GM12891 (cell line): ENCODE measurements at regions not wholly inside any gene's neighbourhood (a gene's known extent, or its start where the extent isn't known, plus 50 kb on each side); places are given as distances from the start of the nearest gene placed in this dataset.

Experiments used
- PAX5 ChIP-seq: IDR thresholded peaks from 2 replicates; pipeline ENCODE4 v1.6.1; 2011; ENCODE audit warnings: low read length, moderate library complexity, mild to moderate bottlenecking; ENCODE audit not compliant: insufficient read depth, severe bottlenecking
- POLR2A ChIP-seq: IDR thresholded peaks from 2 replicates; pipeline ENCODE4 v1.6.1; 2011; ENCODE audit warnings: low read depth, low read length, control low read depth
- POLR2AphosphoS5 ChIP-seq: IDR thresholded peaks from 2 replicates; pipeline ENCODE4 v1.6.1; 2011; ENCODE audit warnings: low read depth, low read length, control low read depth
- POU2F2 ChIP-seq: IDR thresholded peaks from 2 replicates; pipeline ENCODE4 v1.6.1; 2011; ENCODE audit warnings: low read depth, mild to moderate bottlenecking, control low read depth, low read length, moderate library complexity
- SPI1 ChIP-seq: IDR thresholded peaks from 2 replicates; pipeline ENCODE4 v1.6.1; 2011; ENCODE audit warnings: low read depth, low read length, control low read depth
- TAF1 ChIP-seq: IDR thresholded peaks from 2 replicates; pipeline ENCODE4 v1.6.1; 2011; ENCODE audit warnings: low read depth, low read length, control low read depth

GRCh38 chr2:4539121-4539520, 835.7 kb downstream of the DCDC2C start:
- TF ChIP-seq POLR2A (no peak), TAF1 (no peak), POLR2AphosphoS5 (no peak), SPI1 (no peak), PAX5 (no peak), POU2F2 (no peak)
